Fibroblast of gingiva (primary cell): ENCODE measurements at regions not wholly inside any gene's neighbourhood (a gene's known extent, or its start where the extent isn't known, plus 50 kb on each side); places are given as distances from the start of the nearest gene placed in this dataset.

Experiments
- DNase-seq: peaks from one replicate; pipeline ENCODE4 v3.0.0-alpha.2; 2011; ENCODE audit warnings: low read depth

- DNase-seq = no peak
Measured at GRCh38 chr11:92317721-92318120, 93.1 kb downstream of the FAT3 start.

- DNase-seq = no peak
Measured at GRCh38 chr11:92322225-92322624, 97.6 kb downstream of the FAT3 start.

DNA sequence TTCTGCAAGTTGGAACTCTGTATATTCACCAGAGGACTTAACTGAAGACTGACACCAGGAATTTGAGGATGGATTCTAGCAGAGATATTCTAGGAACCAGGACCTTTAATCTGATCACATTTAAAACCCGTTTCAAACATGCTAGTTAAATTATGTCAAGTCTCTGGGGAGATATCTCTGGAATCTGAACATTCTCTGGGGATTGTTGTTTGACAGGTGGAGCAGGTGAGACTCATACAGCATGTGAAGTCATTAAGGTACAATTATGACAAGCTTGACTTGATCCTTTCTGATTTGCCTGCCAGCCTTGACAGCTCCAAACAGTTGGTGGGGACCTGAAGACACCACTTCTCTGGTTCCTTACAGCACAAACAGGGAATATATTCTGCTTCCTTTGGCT, 100.3 kb downstream of the FAT3 start:
- no peak for DNase-seq

GRCh38 chr11:92325416-92325815, 100.8 kb downstream of the FAT3 start:
- DNase-seq = no peak

- DNase-seq = no peak
Measured at GRCh38 chr11:92329137-92329536, 104.5 kb downstream of the FAT3 start.

DNA sequence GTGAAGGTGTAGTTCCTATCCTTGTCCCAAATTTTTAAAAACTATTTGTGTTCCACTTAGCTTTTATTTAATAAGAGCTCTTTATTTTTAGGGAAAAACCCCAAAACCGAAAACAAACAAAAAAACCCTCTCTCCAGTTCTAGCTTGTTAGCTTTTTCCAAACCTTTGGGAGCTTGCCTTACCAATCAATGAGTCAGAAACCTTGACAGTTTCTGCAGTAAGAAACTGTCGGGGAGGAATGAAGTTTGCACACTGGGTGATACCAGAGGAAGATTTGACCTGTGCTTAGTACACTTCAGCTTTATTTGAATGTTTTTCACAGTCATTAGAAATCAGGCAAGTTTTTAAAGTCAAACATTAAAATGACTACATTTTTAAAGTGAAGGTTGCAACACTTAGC, 105.0 kb downstream of the FAT3 start:
- DNase-seq = peak; percentile 6

DNA sequence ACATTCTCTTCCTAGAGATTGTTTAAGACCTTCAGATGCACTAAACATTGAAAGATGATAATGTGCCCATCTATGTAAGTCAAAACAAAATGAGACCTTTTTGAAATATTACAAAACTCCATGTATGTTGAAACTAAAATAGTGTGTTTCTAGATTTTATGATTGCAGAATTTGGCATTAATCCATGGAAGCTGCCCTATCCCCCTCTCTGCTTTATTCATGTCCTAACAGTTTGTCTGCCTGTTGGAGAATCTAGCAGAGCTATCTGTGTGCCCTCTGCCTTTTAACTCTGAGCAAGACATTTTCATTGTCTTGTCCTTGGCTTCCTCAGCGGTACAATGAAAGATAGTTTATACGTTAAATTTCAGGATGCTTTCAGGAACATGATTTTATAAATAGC, 105.5 kb downstream of the FAT3 start:
- DNase-seq = no peak

DNA sequence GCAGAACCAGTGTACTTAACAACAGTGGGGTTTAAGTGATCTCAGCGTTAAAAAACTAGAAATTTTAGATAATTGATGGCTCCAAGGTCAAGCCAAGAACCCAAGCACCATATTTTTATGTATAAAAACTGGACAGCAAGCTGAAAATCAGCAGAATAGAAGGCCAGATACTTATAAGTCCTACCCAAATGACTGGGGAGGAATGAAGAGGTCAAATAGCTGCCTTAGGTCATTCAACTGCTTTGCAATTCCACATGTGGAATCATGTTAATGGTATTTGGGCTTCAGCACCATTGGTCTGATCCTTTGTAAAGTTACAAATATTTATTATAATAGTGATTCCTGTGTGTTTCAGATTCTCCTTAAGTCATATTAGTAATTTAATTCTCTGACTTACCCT, 108.4 kb downstream of the FAT3 start:
- DNase-seq = no peak

DNA sequence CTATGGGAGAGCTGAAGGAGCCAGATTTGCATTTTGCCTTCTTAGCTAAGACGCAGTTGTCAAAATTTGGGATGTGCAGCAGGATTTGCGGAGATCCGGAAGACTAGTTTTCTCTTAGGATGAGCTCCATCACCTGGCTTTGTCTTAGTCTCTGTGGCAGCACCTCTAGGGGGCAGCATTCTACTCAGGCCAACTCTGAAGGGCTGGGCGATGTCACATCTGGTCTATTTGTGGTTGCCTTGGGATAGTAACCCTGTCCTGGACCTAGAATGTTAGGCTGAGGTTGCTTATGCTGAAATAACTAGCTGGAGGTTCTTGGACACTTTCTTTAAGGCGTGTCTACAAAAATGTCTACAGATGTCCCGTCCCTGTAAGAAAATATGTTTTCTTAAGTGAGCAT, 116.2 kb downstream of the FAT3 start:
- DNase-seq = no peak

DNA sequence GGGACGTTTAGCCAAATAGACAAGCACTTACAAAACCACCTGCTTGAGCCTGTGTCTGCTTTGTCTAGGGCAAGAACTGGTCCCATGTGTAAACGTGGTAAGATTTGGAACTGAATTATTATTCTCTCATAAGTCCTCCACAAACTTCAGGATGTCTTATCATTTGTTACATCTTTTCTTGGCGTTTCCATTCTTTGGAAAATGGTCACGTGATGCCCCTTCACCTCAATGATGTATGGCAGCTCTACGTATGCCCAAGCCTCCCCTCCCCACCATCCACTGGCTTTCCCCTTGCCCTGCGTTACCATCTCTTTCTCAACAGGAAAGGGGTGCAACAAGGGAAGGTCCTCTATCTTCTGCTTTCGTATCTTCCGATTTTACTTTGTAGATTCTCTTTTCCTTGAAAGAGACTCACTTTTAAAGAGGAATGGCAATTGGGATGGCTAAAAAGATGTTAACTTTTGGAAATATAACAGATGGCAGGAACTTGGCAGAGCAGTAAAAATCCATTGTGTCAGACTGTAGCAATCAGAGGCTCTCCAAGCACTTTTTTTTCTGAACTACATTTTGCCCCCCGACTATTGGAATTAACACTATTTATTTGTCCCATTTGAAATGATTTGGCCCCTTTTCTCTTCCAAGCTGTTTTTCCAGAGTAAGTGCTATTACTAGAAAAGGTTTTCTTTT, 117.6 kb downstream of the FAT3 start:
- DNase-seq = no peak

GRCh38 chr11:92342886-92343285, 118.3 kb downstream of the FAT3 start:
- DNase-seq = no peak

DNA sequence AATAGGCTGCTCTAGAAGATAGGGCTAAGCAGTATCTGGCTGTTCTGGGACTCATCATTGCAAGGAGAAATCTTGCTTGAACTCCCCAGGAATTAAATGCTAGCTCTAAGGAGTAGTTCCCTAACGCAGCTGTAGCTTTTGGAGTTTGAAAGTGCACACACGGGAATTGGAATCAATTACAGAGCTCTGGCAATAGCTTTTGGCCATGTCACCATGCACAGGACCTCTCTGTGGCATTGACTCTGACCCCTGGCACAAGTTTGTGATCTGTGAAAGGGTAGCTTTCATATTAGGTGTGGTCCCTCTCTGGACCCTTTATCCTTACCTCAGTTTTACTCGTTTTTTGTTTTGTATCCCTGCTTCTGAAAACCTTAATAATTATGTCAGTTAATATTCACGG, 121.6 kb downstream of the FAT3 start:
- no peak for DNase-seq

DNA sequence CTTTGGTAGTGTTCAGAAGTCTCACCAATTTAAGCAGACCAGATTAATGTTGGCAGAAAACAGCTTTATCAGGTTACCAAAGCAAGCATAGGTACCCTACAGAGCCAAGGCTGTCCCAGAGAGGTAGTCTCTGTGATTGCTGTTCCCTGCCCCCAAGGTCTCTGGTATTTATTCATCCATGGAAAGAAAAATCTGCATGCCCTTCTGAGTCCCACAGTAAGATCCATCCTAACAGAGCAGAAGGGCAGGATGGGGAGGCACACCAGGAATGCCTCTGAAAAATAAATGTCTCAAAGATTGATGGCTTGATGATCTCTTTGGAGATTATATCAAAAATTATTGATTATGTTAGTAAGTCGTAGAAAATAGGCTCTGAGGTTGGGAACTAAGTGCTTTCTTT, 122.8 kb downstream of the FAT3 start:
- DNase-seq = no peak

DNA sequence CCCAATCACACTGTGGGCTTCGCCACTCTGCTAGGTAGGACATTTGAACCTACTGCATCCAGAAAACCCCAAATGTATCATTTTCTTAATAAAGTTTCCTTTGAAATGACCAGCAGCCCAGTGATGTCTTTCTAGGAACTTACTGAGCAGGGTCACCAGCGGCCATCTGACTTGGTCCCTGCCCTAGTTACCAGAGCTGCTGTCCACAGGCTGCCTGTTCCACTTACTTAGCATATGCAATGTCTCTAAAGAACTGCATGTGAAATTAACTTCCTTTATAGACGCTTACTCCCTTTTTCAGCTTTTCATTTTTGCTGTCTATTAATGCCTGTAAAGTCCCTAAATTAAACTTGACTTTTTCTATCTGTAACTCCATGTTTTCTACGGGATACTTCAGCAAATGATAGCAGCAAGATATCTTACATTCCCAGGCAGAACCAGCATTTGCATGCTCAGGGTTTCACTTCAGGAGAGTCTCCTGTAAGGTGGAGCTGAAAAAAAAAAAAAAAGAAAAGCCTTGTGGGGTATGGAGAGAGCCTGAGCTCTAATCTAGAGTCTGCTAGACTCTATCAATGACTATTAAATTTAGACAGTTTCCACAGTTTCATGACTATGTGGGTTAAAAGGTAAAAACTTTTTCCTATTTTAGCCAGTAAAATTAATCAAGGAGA, 125.0 kb downstream of the FAT3 start:
- DNase-seq = no peak

DNA sequence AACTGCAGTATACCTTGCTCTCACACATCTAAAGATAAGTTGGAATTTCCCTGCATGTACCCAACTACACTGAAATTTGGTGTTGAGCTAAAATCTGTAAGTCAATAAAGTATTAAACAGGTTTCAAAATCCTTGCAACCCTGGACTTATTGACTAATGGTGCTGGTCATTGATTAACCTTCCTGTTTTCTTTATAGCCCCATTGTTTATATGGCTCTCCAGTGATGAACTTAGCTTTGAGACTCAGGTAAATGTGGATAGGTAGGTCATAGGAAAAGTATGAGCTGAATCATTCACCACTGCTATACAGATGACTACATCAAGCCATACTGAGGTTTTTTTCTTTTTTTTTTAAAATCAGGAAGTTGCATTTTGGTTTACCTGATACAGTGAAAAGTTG, 132.7 kb downstream of the FAT3 start:
- DNase-seq = no peak

DNA sequence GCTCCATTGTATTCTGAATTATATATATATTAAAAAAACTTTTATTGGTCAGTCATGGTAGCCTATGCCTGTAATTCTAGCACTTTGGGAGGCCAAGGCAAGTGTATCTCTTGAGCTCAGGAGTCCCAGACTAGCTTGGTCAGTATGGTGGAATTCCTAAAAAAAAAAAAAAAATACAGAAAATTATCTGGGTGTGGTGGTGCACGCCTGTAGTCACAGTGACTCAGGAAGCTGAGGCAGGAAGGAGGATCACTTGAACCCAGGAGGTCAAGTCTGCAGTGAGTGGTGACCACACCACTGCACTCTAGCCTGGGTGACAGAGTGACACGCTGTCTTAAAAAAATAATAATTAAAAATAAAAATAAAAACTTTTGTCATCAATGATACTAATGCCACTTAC, 133.2 kb downstream of the FAT3 start:
- DNase-seq = no peak

GRCh38 chr11:92361551-92361950, 136.9 kb downstream of the FAT3 start:
- DNase-seq = no peak

DNA sequence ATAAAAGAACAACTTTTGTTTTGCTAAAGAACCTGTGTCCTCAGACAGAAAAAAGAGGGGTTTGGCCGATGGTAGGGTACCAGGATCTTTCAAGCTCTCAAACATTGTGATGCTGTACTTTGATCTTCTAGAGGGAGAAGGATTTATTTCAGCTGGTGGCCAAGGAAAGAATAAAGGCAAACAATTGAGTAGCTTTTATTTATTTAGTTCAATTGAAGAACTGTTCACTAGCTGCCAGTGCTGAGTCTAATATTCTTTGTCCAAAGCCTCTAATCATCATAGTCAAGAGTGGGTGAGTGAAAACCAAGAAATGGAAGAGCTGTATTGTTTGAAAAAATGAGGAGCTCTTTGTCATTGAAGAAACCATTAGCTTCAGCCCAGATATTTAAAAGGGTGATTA, 138.4 kb downstream of the FAT3 start:
- DNase-seq = no peak

GRCh38 chr11:92364177-92364576, 139.6 kb downstream of the FAT3 start:
- no peak for DNase-seq

- DNase-seq = no peak
Measured at GRCh38 chr11:92376146-92376599, 151.6 kb downstream of the FAT3 start.

GRCh38 chr11:92376680-92377079, 152.1 kb downstream of the FAT3 start:
- DNase-seq = no peak

- DNase-seq = peak; percentile 16
Measured at GRCh38 chr11:92380882-92381281, 156.3 kb downstream of the FAT3 start.

DNA sequence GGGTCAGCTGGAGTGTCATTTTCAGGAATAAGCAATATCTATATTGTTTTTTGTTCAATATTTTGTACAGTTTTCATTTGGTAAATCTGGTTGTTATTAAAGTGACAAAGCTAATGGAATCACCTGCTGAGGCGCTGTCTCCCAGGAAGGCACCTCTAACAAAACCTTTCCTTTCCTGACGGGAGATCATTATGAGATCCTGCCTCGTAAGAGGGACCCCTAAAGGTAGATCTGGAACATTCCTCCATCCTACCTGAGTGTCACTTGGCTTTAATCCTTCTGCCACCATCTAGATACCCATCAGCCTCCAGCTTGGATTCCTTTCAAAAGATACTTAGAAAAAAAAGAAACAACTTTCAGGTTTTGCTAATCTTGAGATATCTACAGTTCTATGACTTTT, 157.7 kb downstream of the FAT3 start:
- no peak for DNase-seq

GRCh38 chr11:92383430-92383829, 158.8 kb downstream of the FAT3 start:
- peak; percentile 21 for DNase-seq
